ENCODE measurements at regions not wholly inside any gene's neighbourhood (a gene's known extent, or its start where the extent isn't known, plus 50 kb on each side); places are given as distances from the start of the nearest gene placed in this dataset.

DNA sequence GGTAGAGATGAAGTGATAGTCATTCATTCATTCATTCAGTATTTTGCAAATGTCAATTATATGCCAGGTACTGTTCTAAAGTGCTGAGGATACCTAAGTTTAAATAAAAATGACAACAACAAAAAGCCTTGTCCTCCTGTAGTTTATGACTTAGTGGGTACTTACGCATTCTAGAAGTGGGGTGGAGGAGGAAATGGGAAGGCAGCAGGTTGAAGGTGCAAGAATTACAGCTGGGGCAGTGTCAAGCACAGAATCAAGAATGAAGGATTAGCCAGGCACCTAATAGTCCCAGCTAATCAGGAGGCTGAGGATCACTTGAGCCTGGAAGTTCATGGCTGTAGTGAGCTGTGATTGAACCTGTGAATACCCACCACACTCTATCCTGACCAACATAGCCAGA is 90.7 kb upstream of the STARD13 start (continued):
- TF ChIP-seq GATAD2B (conservative IDR thresholded peaks at IDR 0.05; ENCODE audit: low read depth) (no peak), ZNF384 (IDR thresholded peaks at IDR 0.05; ENCODE audit: borderline replicate concordance, low read depth, low read length) (no peak), ASH2L (IDR thresholded peaks at IDR 0.05; ENCODE audit: borderline replicate concordance, low read depth) (no peak), STAT3 (IDR thresholded peaks at IDR 0.05; ENCODE audit: low read depth, low read length) (no peak)
- TF ChIP-seq, protein P1, sequence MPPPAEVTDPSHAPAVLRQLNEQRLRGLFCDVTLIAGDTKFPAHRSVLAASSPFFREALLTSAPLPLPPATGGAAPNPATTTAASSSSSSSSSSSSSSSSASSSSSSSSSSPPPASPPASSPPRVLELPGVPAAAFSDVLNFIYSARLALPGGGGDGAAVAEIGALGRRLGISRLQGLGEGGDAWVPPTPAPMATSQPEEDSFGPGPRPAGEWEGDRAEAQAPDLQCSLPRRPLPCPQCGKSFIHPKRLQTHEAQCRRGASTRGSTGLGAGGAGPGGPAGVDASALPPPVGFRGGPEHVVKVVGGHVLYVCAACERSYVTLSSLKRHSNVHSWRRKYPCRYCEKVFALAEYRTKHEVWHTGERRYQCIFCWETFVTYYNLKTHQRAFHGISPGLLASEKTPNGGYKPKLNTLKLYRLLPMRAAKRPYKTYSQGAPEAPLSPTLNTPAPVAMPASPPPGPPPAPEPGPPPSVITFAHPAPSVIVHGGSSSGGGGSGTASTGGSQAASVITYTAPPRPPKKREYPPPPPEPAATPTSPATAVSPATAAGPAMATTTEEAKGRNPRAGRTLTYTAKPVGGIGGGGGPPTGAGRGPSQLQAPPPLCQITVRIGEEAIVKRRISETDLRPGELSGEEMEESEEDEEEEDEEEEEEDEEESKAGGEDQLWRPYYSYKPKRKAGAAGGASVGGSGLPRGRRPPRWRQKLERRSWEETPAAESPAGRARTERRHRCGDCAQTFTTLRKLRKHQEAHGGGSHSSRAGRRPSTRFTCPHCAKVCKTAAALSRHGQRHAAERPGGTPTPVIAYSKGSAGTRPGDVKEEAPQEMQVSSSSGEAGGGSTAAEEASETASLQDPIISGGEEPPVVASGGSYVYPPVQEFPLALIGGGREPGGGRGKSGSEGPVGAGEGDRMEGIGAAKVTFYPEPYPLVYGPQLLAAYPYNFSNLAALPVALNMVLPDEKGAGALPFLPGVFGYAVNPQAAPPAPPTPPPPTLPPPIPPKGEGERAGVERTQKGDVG (CRISPR knock-in tag; IDR thresholded peaks at IDR 0.05) = no peak
- TF ChIP-seq, protein P2, sequence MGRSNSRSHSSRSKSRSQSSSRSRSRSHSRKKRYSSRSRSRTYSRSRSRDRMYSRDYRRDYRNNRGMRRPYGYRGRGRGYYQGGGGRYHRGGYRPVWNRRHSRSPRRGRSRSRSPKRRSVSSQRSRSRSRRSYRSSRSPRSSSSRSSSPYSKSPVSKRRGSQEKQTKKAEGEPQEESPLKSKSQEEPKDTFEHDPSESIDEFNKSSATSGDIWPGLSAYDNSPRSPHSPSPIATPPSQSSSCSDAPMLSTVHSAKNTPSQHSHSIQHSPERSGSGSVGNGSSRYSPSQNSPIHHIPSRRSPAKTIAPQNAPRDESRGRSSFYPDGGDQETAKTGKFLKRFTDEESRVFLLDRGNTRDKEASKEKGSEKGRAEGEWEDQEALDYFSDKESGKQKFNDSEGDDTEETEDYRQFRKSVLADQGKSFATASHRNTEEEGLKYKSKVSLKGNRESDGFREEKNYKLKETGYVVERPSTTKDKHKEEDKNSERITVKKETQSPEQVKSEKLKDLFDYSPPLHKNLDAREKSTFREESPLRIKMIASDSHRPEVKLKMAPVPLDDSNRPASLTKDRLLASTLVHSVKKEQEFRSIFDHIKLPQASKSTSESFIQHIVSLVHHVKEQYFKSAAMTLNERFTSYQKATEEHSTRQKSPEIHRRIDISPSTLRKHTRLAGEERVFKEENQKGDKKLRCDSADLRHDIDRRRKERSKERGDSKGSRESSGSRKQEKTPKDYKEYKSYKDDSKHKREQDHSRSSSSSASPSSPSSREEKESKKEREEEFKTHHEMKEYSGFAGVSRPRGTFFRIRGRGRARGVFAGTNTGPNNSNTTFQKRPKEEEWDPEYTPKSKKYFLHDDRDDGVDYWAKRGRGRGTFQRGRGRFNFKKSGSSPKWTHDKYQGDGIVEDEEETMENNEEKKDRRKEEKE (IDR thresholded peaks at IDR 0.05) = no peak
- TF ChIP-seq, protein P3, sequence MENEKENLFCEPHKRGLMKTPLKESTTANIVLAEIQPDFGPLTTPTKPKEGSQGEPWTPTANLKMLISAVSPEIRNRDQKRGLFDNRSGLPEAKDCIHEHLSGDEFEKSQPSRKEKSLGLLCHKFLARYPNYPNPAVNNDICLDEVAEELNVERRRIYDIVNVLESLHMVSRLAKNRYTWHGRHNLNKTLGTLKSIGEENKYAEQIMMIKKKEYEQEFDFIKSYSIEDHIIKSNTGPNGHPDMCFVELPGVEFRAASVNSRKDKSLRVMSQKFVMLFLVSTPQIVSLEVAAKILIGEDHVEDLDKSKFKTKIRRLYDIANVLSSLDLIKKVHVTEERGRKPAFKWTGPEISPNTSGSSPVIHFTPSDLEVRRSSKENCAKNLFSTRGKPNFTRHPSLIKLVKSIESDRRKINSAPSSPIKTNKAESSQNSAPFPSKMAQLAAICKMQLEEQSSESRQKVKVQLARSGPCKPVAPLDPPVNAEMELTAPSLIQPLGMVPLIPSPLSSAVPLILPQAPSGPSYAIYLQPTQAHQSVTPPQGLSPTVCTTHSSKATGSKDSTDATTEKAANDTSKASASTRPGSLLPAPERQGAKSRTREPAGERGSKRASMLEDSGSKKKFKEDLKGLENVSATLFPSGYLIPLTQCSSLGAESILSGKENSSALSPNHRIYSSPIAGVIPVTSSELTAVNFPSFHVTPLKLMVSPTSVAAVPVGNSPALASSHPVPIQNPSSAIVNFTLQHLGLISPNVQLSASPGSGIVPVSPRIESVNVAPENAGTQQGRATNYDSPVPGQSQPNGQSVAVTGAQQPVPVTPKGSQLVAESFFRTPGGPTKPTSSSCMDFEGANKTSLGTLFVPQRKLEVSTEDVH (IDR thresholded peaks at IDR 0.05; ENCODE audit: low read depth, partially characterized antibody) = no peak

Measured in GM12878 (cell line).